CD4-positive, alpha-beta T cell treated with Interleukin-4 for 4 hours (primary cell): ENCODE measurements at regions not wholly inside any gene's neighbourhood (a gene's known extent, or its start where the extent isn't known, plus 50 kb on each side); places are given as distances from the start of the nearest gene placed in this dataset.
"Not testable (repeated sequence)": the region's sequence is repeated elsewhere in the genome, so short reads cannot be mapped to it uniquely, and the experiment has no call there.

Experiments used
- DNase-seq: peaks from one replicate; pipeline ENCODE4 v3.0.0-alpha.2; 2020

GRCh38 chr1:157209514-157209913 is 71.3 kb upstream of the ETV3 start:
- no peak for DNase-seq

GRCh38 chr1:157205982-157206381 is 67.8 kb upstream of the ETV3 start:
- DNase-seq = not testable (repeated sequence)

DNA sequence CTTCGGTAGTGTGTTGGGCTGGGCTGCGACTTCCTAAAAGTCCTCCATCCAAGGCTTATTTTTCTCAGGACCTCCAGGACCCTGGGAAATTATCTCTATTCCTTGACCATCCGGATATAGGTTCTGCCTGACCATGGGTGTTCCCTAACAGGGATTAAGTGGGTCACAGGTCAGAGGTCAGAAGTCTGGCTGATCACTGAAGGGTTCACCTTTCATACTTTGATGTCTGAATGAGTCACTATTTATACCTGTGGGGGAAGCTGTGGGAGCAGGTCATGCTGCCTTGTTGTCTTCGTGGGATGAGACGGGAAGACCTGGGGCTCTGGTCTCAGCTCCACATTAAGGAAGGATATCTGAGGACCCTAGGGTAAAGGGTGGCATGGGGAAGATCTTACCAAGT is 65.0 kb upstream of the ETV3 start:
- no peak for DNase-seq

DNA sequence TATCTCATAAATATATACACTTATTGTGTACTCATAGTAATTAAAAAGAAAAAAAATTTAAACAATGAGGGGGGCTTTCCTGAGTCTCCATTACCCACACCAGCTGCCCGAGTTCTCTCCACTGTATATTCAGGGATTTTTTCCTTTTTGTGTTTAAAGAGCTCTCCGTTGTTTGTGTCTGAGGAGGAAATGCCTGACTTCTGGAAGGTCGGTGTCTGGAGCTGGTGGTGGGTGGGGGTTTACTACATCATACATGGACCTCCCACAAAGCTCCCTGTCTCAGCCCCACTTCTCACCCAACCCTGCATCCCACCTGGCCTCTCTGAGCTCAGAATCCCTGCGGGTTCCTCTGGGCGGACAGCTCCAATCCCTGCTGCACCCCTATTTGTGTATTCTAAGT is 64.1 kb upstream of the ETV3 start:
- DNase-seq = no peak

DNA sequence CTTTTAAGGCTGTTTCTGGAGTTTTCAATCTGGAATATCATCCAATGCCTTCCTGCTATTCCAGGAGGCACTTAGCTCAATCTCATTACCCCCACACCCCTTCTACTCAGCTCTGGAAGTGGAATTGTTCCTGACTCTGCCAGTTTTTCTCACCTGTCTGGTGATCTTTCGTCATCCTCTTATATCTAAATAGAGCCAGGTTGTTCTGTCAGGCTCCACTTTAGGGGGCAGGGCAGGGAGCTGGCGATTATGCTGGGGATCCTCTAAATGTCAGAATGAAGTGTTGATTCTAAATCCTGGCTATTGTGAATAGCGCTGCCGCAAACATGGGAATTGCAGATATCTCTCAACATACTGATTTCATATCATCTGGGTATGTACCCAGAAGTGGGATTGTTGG is 63.6 kb upstream of the ETV3 start:
- DNase-seq = no peak

- DNase-seq = no peak
Observed at GRCh38 chr1:157200451-157200850, 62.3 kb upstream of the ETV3 start.

DNA sequence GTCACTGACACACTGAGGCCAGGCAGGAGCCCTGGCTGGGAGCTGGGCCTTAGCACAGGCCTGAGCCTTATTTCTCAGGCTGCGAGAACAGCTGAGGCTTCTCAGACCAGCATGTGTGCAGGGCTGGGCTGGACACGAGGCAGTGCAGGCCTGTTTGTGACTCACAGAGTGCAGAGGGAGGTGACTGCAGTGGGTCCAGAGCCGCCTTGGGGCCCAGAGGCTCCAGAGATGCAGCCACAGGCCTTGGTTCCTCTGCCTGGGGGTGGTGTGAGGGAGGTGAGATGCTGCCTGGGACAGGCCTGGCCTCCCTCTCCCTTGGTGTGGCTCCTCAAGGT is 61.2 kb upstream of the ETV3 start:
- DNase-seq = no peak

GRCh38 chr1:157198619-157199420 is 60.6 kb upstream of the ETV3 start:
- DNase-seq = no peak

GRCh38 chr1:157197906-157198435 is 59.8 kb upstream of the ETV3 start:
- no peak for DNase-seq

DNA sequence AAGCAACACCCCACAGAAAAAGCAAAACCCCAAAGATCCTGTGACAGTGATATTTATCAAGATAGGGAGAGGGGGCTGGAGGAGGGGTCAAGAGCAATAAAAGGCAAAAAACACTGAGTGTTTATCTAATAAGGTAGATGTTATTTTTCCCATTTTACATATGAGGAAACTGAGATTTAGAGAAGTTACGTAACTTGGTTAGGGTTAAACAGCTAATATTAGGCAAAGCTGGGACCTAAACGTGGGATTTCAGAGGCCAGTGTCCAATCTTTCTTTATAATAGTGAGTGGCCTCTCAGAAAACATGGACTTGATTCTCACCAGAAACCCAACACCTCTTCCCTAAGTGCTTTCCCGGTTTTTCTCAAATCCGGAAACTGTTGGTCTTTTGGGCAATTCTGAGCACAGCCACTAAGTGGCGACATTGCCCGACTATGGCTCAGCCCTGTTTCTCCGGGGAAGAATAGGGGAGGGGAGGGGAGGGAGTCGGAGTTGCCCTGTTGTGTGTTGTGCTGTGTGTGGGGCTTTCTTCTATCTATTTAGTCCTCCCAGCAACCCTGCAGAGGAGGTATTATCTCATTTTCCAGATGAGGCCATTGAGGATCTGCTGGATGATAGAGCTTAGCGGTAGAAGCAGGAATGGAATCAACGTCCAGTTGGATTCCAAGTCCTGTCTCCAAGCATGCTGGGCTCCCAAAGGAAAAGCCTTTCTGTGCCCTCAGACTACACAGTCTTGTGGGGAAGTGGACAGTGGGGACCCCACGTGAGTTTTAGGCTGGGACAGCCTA is 58.7 kb upstream of the ETV3 start:
- not testable (repeated sequence) for DNase-seq

GRCh38 chr1:157196245-157196543 is 58.0 kb upstream of the ETV3 start:
- DNase-seq = no peak

DNA sequence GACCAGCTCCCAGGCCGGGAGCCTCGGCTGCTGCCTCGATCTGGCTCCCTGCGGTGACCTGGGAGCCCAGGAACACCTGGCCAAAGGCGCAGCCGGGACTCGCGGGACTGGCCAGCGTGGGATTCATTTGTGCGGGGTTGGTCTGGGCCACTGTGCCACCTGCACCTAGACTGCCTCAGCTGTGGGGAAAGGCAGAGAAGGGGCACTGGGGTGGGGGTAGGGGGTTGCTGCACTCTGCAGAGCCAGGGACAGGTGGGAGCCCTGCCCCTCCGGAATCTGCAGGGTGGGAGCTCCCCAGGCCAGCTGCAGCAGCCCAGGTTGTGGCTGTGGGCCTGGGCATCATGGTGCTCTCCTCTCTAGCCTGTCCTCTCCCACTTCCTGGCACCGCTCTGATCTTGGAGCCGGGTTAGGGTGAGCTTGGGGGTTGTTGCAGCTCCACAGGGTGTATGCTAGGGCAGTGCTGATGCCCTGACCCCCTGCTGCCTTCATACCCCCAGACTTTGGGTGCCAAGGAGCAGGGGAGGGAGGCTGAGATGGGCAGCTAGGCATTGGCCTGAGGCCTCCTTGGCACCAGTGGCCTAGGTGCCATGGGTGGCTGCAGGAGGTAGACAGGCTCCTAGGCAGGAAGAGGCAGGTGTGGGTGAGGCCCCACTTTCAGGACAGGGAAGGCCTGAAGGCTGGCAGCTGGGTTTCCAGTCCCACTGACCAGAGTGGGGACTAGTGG is 57.5 kb upstream of the ETV3 start:
- no peak for DNase-seq

- no peak for DNase-seq
Observed at GRCh38 chr1:157194731-157195520, 56.7 kb upstream of the ETV3 start.

GRCh38 chr1:157193702-157194391 is 55.7 kb upstream of the ETV3 start:
- peak; percentile 18 for DNase-seq

DNA sequence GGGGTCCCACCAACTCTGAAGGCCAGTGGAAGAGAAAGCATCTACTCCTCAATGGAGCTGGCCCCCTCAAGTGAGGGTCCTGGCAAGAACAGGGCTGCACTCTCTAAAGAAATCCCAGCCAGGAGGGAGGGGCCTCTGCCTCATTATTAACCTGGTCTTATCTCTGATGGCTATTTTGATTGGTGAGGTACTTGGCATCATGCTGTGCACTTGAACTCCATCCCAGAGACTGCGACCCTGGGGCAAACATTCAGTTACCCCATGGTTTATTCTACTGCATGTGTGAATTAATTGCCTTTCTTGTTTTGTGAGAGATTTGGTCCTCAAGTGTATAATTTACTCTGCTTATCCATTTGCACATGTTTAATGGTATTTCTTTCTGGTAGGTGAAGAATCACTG is 55.0 kb upstream of the ETV3 start:
- no peak for DNase-seq

- no peak for DNase-seq
Observed at GRCh38 chr1:157189986-157190982, 52.1 kb upstream of the ETV3 start.

DNA sequence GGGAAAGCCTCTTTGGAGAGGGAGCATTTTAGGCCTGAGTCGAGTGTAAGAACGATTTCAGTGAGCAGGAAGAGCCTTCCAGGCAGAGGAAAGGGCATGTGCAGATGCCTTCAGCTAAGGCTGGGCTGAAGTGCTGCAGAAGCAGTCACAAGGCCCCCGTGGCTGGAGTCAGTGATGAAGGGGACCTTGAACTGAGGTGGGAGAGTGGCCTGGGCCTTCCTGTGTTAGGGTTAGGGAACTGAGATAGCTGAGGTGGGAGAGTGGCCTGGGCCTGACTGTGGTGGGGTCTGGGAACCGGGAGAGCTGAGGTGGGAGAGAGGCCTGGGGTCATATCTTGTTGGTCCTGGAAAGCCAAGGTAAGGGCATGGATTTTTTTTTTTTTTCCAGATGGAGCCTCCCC is 50.9 kb upstream of the ETV3 start:
- DNase-seq = no peak
